NCI-H146 treated with DMSO at 0.1 percent for 48 hours (cell line): ENCODE measurements at regions not wholly inside any gene's neighbourhood (a gene's known extent, or its start where the extent isn't known, plus 50 kb on each side); places are given as distances from the start of the nearest gene placed in this dataset.

Experiments used
- DNase-seq: peaks from one replicate; lab custom pipeline; 2025; ENCODE audit not compliant: unreplicated experiment; lab: John Stamatoyannopoulos, UW

DNA sequence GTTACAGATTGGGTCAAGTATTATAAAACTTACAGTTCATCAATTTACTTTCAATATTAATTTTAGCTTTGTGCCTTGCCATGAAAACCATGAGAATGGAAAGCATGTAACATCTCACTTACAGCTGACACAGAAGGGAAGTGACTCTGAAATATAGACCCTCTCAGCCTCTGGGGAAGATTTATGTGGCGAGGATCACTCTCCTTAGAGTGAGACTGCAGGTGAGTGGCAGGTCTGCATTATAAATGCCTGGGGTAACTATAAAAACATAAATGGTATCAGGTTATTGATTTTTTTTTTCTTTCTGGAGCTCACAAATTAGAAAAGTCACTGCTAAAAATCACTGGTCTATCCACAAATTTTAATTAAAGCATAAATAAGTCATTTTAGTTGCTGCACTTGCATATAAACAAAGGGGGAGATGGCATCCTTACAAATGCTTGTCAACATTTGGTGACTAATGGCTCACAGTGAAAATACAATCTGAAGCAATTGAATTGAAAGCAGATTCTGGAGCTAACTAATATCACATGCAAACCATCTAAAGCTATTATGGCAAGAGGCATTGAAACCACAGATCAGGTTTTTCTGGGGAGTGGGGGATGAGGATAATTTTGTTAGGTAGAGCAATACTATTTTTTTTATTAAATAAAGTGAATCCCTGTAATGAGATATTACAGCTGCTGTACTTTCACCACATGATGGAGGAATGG lies 200.9 kb downstream of the TM2D1 start:
- DNase-seq = no peak

DNA sequence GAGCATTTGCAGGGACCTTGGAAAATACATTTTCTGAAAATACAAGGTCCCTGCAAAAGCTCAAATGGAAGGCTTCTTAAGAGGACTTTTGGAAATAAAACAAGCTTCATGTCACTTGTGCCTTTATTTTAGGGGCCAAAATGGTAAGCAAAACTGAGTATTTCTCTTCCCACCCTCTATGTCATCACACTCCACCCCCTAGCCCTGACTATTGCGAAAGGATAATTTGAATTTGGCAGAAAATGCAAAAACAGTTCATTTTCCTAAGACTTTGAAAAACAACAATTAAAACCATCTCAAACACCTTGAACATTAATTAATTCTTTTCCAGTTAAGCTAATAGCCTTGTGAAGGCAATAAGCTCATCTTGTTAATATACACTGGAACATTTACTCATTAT lies 201.7 kb downstream of the TM2D1 start:
- DNase-seq = no peak

DNA sequence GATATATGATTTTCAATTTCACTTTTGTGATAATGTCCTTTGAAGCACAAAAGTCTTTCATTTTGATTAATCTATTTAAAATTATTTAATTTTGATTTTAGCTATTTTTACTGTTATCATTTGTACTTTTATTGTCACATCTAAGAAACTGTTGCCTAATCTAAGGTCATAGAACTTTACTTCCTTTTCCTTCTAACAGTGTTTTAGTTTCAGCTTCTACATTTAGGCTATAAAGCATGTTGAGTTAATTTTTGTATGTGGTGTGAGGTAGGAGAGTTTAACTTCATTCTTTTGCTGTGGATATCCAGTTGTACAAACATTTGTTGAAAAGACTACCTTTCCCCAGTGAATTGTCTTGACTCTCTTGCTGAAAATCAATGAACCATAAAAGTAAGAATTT lies 204.5 kb downstream of the TM2D1 start:
- no peak for DNase-seq

GRCh38 chr1:61519631-61520030 lies 205.3 kb downstream of the TM2D1 start:
- no peak for DNase-seq

DNA sequence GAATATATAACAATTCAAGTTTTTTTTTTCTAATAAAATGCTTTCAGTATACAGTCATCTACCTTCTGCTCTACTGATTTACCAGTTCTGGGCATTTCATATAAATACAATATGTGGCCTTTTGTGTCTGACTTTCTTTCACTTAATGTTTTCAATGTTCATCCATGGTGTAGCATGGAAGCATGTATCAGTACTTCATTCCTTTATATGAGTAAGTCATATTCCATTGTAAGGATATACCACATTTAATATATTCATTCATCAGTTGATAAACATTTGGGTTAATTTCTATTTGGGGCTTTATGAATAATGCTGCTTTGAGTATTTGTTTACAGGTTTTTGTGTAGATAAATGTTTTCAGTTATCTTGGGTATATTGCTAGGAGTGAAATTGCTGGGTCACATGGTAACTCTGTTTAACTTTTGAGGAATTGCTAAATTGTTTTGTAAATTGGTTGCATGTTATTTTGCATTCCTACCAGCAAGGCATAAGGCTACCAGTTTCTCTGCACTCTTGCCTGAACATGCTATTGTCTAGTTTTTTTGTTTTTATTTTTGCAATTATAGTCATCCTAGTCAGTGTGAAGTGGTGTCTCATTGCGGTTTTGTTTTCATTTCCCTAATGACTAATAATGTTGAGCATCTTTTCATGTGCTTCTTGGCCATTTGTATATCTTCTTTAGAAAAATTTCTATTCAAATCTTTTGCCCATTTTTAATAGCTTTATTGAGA lies 206.1 kb downstream of the TM2D1 start:
- no peak for DNase-seq

GRCh38 chr1:61517345-61517744 lies 207.6 kb downstream of the TM2D1 start:
- no peak for DNase-seq

DNA sequence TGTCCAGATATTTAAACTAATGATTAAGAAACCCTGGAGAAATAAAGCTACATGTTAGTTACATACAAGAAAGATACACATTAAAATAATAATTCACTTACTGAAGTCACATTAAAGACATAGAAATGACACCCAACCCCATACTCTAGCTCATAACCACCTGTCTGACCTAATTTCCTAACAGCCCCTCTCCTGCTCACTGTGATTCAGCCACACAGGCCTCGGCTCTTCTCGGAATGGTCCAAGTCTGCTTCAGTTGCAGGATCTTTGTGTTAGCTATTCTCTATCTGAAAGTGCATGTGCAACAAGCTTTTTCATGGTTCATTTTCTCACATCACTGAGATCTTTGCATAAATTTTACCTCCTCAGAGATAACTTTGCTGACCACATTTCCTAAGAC lies 209.8 kb downstream of the TM2D1 start:
- no peak for DNase-seq
